GM21737 (cell line): ENCODE measurements at regions not wholly inside any gene's neighbourhood (a gene's known extent, or its start where the extent isn't known, plus 50 kb on each side); places are given as distances from the start of the nearest gene placed in this dataset.
"Not testable (repeated sequence)": the region's sequence is repeated elsewhere in the genome, so short reads cannot be mapped to it uniquely, and the experiment has no call there.

Source experiments
- ATAC-seq: cut with Tn5 transposase; IDR thresholded peaks from one replicate; pipeline ENCODE4 v1.9.1; 2021; ENCODE audit warnings: mild to moderate bottlenecking, moderate library complexity; ENCODE audit not compliant: unreplicated experiment

DNA sequence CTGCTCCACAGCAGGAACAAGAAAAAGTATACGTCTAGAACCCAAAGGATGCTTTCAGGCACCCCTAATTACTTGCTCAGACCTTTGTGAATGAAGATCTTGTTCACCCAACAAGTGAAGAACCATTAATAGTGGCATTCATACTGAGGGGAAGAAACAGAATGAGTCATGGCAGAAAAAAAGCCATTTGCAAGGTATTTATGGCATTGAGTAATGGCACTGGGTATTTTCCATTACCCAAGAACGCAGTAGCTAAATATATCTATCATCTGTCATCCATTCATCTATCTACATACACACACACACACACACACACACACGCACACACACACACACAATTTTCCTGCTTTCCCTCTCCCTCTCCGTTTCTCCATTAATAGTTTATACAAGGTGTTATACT, 56.4 kb upstream of the XIRP2 start:
- no peak for ATAC-seq

- no peak for ATAC-seq
These were observed 62.4 kb upstream of the XIRP2 start for GRCh38 chr2:166825914-166826313.

DNA sequence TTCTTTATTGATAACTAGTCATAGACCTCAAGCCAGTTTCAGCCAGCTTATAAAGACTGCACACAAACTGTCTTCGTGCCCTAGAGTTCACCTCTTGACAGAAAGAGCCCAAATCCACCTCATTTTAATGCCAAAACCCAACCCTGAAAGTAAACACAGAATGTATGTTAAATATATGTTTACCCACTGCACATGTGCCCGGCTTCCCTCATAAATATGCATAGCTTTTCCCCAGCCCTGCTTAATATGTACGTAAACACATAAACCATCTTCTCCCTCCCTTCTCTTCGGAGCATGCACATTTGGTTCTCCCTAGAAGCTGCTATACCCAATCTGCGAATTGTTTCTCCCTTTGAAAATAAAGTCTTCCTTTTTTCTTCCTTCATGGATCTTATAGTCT, 73.9 kb upstream of the XIRP2 start:
- ATAC-seq = no peak

DNA sequence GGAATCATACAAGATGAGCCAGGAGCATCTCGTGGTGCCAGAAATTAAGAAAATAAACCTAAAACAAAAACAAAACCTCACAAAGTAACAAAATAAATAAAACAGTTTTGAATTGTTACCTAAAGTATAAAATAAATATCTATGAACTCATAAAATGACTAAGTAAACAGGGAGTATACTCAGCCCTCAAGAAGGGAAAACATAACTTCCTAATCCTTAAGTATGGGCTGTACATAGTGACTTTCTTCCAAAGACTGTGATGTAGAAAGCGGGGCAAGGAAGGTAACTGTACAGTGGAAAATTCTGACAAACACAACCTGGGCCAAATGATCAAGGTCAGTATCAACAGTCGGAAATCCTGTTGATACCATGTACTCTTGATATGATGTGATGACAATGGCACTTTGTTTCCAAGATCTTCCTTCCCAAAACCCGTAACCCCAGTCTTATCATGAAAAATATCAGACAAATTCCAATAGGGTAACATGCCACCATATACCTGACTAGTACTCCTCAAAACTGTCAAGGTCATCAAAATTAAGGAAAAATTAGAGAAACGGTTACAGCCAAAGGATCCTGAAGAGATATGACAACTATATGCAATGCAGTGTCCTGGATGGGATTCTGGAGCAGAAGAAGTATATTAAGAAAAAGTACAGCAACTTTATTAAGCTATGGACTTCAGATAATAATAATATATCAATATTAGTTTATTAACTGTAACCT, 76.0 kb upstream of the XIRP2 start:
- no peak for ATAC-seq

DNA sequence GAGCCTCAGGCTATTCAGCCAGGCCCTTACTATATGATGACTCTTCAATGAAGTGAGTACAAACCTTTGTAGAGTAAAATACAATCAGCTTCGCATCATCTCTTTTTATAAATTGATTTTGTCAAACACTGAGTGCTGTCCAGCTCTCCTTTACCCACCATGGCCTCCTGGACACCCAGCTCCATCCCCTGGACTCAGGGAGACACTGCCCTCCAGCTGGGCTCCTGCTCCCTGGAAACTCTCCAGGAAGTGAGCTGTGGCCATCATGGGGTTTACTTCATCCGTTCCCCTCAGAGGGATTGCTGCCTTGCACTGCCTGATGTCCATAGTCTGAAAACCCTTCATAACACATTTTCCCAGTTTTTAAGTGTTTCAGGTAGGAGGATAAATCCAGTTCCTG, 82.5 kb upstream of the XIRP2 start:
- no peak for ATAC-seq

- ATAC-seq = no peak
These were observed 84.8 kb upstream of the XIRP2 start for GRCh38 chr2:166803373-166804000.

DNA sequence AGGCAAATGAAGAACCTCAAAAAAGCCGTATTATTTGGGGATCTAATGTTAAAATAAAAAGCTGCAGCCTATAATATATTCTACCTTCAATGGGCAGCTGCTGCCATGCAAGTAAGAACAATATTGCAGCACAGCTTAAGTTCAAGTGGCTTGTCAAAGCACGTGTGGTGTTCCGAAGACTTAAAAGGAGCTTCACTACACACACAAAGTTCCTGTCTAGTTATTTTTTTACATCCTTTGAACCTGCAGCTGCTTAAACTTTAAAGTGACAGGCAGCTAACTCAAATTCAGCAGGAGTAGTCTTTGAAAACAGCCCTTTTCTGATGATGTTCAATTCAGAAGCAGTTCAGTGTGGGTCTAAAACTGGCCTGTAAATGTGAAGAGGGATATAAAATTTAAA, 85.8 kb upstream of the XIRP2 start:
- ATAC-seq = no peak

- no peak for ATAC-seq
These were observed 95.5 kb upstream of the XIRP2 start for GRCh38 chr2:166792808-166793207.

DNA sequence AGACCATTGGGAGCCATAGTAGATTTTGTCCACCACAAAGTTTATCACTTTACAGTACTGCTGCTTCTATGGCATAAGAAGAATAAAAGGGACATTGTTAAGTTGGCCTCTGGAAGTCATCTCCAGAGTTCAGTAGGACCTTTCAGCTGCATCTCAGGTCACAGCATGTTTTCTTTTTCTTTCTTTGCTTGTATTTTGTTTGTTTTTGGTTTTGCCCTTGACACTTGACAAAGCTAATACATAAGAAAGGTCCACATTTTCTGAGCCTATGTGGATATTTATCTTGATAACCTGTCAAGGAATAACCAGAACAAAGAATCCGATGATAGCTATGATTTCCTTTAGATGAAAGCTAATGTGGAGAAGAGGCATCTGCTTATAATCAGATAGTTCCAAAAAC, 101.6 kb upstream of the XIRP2 start:
- ATAC-seq = no peak

GRCh38 chr2:166784296-166784946, 103.9 kb upstream of the XIRP2 start:
- ATAC-seq = no peak

GRCh38 chr2:166775176-166775575, 113.1 kb upstream of the XIRP2 start:
- ATAC-seq = no peak

GRCh38 chr2:166773308-166773949, 114.9 kb upstream of the XIRP2 start:
- ATAC-seq = no peak

DNA sequence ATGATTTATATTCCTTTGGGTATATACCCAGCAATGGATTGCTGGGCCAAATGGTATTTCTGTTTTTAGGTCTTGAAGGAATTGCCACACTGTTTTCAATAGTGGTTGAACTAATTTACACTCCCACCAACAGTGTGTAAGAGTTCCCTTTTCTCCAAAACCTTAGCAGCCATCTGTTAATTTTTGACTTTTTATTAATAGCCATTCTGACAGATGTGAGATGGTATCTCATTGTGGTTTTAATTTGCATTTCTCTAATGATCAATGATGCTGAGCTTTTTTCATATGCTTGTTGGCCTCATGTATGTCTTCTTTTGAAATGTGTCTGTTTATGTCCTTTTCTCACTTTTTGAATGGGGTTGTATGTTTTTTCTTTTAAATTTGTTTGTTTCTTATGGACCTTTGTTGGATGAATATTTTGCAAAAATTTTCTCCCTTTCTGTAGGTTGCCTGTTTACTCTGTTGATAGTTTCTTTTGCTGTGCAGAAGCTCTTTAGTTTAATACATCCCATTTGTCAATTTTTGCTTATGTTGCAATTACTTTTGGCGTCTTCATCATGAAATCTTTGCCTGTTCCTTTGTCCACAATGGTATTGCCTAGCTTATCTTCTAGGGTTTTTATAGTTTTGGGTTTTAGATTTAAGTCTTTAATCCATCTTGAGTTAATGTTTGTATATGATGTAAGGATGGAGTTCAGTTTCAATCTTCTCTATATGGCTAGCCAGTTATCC, 119.7 kb upstream of the XIRP2 start:
- ATAC-seq = no peak

GRCh38 chr2:166766769-166767322, 121.4 kb upstream of the XIRP2 start:
- not testable (repeated sequence) for ATAC-seq

- ATAC-seq = no peak
These were observed 122.1 kb upstream of the XIRP2 start for GRCh38 chr2:166766220-166766619.

- no peak for ATAC-seq
These were observed 123.1 kb upstream of the XIRP2 start for GRCh38 chr2:166765141-166765540.

GRCh38 chr2:166764702-166765101, 123.6 kb upstream of the XIRP2 start:
- no peak for ATAC-seq

DNA sequence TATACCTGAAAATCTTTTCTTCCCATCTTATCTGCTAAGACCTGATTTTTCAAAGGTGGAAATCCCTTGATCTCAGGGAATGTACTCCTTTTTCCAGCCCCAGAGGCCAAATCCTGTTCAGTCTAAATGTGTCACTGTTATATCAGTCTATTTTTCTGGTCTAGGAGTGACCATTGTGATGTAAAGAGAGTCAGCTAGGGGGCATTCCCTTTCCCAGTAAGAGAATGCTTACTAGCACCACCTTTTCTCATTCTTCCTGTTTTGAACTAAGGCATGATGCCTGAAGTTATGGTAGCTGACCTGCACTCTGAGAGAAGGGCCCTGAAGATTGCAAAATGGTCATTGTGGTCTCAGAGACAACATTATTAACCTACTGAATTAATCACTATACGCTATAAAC, 124.1 kb upstream of the XIRP2 start:
- ATAC-seq = no peak

DNA sequence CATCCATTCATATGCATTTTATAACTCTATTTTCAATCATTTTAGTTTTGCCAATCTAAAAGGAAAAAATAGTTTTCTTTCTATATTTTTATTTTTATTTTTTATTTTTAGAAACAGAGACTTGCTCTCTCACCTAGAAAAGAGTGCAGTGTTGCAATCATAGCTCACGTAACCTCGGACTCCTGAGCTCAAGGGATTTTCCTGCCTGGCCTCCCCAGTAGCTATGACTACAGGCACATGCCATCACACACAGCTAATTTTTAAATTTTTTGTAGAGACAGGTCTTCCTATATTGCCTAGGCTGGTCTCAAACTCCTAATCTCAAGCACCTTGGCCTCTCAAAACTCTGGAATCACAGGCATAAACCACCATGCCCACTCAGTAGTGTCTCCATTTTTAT, 125.5 kb upstream of the XIRP2 start:
- no peak for ATAC-seq

DNA sequence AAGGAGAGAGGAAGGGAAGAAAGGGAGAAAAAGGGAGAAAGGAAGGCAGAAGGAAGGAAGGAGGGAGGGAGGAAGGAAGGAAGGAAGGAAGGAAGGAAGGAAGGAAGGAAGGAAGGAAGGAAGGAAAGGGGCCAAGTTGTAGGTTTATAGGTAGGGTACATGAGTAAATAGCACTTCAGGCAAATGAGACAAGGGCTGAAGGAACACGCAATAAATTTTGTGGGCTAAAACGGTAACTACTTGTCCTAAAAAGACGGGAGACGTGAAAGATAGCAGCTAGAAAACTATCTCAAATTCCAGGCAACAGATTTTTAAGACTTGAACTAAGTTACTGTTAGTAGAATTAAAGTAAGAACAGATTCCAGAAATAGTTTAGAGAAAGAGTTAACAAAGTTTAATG, 129.3 kb upstream of the XIRP2 start:
- no peak for ATAC-seq

DNA sequence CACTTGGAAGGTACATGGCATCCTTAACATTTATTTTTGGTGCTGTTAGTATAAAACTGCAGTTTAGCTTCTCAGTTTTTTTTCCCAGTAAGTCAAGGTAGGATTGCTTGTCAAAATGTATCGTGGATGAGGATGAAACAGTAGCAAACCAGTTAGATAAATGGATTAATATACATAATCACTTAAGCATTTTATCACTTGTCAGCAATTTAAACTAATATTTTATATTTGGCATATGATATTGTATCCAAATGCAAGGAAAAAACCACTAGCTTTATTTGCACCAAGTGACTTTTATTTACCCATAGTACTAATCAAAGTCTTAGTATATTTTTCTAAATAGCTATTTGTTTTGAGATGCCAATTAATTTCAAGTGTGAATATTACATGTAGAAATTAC, 137.7 kb upstream of the XIRP2 start:
- ATAC-seq = no peak
